HG03103 (cell line): ENCODE measurements at regions not wholly inside any gene's neighbourhood (a gene's known extent, or its start where the extent isn't known, plus 50 kb on each side); places are given as distances from the start of the nearest gene placed in this dataset.
A peak's percentile ranks its signal among the peaks of the same experiment; 100 is the strongest.

Experiments
- ATAC-seq: cut with Tn5 transposase; IDR thresholded peaks from one replicate; pipeline ENCODE4 v1.9.1; 2021; ENCODE audit warnings: low read depth; ENCODE audit not compliant: unreplicated experiment

DNA sequence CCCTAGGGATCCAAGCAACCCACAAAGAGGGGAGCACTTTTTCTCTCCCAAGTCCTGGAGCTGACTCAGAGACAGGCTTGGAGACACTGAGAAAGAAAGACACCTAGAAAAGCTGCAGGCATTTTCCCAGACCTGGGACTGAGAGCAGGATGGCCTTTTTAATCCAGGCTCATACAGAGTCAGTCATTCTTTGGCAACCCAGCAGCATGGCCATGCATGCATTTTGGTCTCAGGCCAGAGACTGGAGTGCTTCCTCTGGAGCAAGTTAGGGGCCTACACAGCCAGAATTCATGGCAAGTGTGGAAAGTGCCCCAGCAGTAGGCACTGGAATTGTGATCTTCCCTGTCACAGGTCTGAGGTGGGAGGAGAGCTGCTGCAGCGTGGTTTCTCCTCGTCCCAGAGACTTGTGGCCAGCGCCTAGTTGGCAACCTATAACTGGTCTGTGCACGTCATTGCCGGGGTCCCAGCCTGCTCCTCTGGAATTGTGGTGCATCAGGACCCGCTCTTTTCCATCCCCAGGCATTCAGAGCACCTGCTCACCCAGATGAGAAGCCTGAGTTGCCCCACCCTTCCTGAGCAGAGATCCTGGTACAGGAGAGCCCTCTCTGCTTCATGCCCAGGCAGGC, 231.9 kb upstream of the RAB6C start:
- no peak for ATAC-seq

DNA sequence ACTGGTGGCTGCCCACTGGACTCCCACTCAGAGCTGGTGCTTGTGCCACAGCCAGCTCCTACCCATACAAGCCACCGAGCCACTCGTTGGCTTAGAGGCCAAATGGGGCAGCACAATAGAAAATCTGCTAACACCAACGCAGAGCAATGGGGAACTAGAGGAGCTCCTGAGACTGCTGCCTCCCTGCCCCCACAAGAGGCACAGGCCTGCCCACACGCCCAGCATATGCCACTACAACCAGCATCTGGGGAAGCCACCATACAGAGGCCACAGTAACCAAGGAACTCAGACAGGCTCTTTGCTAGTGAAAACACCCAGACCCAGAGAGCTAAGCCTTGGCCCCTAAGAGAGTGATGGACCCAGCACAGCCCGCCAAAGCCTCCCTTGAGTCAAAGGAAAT, 231.2 kb upstream of the RAB6C start:
- ATAC-seq: no peak

DNA sequence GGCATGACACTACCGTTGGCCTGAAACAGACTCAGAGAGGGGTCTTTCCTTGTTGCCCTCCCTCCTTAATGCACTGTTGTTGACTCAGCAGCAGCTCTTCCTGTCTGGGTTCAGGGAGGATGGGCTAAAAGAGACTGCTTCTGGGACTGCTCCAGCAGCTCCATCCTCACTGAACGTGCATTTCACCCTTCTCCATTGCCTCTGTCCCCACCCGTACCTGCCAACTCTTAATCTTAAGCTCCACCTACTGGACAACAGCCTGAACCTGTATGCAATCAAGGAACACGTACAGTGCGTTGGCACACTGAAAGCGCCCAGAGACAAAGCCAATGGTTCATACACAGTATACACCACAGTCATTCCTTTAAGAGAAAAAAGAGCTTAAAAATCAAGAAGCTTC, 230.8 kb upstream of the RAB6C start:
- ATAC-seq: no peak

DNA sequence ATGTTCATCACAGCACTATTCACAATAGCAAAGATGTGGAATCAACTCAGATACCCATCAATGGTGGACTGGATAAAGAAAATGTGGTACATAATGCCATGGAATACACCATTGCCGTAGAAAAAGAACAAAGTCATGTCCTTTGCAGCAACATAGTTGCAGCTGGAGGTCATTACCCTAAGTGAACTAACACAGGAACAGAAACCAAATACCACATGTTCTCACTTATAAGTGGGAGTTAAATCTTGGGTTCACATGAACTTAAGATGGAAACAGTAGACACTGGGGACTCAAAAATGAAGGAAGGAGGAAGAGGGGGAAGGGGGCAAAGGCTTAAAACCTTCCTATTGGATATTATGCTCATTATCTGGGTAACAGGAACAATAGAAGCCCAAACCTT, 228.1 kb upstream of the RAB6C start:
- ATAC-seq: peak; percentile 75

DNA sequence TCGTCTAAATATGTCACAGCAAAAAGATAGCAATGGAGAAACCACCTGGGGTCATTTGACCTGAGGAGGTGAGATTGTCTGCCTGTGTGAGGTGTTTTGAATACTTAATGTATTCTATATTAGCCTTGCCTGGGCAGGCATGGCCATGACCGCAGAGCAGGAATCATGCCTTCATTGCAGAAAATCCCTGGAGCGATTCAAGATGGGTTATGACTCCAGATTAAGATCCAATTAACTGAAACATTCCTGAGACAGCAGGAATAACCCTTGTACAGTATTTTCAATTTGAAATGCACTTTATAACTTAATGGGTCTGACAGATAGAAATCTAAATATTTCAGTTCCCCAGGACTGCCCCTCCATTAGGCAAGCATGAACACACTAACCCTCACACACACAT, 227.3 kb upstream of the RAB6C start:
- ATAC-seq: no peak

DNA sequence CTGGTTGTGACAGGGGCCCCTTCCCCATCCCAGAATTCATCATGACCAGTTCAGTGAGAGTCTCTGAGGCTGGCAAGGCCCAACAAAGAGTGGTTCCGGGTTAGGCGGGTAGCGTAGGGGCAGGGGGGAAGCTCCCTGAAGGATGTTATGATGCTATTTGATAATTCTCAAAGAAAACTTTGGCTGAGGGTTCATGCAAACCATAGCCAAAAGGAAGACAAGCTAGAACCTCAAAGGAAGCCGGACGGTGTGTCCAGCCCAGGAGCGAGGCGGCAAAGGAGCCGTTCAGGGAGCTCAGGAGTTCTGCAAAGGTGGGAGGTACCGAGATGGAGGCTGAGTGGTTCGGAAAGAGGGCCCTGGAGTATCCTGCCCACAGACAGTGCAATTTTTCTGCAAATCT, 226.8 kb upstream of the RAB6C start:
- ATAC-seq: no peak

DNA sequence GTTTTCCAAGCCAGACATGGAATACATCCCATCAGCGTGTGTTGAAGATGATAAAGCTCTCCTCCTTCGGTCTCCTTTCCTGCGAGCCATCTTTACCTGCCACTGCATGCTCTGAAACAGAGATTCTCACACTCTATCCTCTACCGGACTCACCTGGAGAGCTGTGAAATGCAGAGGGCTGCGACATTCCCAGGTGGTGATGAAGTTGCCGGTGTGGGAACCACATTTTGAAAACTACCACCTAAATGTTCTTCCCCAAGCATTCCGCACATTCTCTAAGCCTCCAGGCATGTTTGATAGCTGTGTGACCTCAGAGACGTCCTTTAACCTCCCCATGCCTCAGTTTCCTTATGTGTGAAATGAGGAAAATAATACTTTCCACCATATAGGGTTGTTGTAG, 226.2 kb upstream of the RAB6C start:
- no peak for ATAC-seq

DNA sequence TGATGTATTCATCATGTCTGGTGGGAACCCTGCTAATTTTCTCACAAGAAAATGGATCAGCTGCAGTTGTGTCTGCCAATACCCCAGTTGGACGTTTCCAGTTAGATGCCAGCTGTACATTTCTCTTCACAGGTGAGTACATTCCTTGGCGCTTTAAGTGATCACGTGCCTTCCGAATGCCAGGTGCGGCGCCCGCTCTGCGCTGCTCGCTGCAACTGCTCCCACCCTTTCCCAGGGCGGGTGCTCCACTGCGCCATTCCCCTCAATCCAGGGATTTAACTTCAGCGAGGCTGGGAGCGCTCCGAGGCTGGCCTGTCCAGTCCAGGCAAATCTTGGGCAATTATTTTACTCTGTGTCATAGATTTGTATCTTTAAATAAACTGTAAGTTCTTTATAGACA, 225.0 kb upstream of the RAB6C start:
- ATAC-seq: no peak

DNA sequence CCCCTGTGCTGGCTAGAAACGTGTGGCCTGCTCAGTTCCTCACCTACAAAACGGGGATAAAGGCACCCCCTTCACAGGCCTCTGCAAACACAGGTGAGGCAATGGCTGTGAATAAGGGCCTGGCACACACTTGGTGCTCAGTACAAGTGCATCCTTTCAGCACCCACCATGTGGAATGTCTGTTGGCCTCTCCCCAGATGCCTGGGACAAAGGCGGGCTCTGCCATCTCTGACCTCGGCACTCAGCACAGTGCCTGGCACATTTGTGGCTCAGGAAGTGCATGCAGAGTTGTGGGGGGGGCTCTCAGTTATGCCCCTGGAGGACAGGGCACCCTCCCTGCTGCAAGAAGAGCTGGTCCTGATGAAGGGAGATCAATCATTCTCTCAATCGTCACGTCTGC, 224.6 kb upstream of the RAB6C start:
- no peak for ATAC-seq

DNA sequence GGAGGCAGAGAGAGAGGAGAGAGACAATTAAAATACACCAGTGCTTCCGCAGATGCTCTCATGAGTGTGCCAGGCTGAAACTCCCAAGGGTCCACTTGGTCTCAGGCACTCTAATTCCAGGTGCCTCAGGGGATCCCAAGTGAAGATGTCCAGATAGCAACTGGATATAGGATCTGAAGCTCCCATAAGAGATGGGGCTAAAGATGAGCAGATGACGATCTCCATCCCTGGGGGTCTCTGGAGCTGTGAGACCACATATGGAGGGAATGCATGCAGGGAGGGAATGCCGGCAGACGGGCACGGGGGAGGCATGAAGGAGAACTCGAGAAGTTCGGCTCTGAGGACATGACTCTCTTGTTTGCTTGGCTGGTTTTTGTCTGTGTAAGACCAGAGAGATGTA, 223.7 kb upstream of the RAB6C start:
- ATAC-seq: no peak

DNA sequence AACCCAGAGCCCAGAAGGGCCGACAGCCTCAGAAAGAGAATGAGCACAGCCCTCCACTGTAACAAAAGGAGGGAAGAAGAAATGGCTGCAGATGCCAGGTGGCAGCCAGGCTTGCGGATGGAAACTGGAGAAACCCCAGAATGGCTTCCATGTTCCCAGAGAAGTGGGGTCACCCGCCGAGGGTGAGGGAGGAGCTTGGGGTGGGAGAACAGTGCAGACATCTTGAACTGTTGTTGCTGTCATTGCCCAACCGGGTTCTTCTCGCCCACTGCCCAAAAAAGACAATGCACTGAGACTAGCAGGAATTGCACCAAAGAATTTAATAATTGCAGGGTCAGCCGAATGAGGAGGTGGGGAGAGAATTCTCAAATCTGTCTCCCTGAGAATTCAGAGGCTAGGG, 223.2 kb upstream of the RAB6C start:
- no peak for ATAC-seq

DNA sequence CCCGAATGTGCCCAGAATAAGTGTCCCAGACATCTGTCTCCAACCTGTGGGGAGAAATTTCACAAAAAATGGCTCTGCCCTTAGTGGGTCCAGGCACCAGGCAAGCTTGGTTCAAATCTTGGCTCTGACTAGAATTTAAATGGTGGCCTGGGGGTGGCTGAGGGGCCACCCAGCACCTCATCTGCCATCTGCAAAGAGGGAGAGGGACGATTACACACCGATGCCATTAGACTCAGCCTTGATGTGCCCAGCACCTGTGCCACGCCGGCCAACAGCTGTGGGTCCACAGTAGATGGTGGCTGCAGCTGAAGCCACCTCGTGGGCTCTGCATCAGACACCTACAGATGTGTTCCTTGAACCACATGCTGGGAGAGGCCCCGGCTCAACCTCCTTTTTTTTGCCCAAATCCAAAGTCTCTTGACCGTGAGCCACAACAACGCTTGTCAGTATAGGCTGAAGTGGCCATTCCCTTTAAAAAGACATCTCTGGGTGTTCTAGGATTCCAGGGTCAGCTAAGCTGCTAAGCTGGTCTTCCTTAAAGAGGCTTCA, 222.0 kb upstream of the RAB6C start:
- no peak for ATAC-seq

DNA sequence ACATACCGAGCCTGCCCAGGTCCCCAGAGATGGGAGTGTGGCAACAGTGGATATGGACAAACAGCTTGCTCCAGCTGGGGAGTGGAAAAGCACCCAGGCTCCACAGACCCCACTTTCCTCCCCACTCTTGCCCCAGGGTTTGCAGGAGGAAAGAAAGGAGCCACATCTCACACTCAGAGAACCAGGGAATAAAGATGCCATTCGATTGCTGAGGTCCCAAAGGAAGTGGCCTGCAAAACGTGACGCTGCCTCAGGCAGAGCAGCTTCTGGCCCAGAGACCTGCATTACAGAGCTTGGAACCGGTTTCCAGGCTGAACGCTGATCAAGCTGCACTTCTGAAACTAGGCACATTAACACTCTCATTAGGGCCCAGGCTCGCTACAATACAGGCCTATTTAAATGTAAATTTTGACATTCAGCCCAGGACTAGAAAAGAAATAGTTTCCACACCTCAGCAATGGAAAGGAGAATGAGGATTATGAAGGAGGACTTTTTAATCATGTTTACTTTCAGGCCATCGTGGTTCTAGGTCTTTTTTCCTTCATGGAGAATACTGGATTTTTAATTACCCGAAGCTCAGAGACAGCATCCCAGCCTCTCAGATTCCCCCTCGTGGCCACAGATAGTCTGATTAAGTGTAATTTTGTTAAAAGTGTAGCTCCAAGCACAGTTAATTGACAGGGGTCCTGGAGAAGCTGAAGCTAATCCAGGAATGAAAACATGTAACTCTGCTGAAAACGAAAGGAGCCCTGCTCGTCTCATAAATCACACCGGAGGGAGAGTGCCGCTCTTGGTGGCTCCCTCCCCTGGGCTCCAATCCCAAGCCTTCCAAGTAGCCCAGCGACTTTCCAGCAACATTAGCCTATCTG, 221.3 kb upstream of the RAB6C start:
- ATAC-seq: no peak

DNA sequence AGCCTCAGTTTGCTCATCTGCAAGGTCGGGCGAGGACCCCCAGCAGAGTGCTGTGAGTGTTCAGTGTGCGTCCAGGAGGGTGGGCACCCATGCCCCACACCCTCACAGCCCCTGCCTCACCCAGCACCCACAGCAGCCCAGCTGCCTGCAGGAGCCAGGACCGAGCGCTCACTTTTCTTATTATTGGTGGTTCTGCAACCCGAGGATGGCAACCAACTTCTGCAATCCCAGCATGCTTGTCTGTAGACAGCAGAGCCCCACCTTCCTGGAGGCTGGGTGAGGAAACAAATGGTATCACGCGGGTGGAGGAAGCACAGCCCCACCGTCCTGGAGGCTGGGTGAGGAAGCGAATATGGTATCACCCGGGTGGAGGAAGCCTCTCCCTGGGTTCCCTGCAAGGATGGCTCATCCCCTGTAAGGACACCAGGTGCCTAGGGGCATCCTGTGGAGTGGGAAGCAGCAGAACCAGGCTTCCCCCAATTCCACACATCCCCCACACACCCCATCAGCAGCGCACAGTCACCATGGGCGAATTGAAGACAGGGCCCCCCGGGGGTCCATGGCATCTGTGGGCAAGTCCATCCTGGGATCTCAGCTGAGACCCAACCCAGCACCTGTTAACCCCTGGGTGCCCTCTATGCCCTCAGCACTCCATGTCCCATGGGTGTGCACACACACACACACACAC, 220.5 kb upstream of the RAB6C start:
- no peak for ATAC-seq

DNA sequence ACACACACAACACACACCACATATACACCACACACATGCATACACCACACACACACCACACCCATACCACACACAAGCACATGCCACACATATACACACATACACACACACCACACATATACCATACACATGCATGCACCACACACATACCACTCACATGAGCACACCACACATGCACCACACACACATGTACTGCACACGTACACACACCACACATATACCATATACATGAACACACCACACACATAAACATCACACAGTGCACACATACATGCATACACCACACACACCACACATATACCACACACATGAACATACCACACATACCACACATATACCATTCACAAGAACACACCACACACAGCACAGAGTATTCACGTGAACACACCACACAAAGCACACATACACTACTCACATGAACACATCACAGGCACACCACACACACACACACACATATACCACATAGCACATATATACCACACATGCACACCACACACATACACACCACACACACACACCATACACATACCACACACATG, 219.9 kb upstream of the RAB6C start:
- ATAC-seq: no peak

DNA sequence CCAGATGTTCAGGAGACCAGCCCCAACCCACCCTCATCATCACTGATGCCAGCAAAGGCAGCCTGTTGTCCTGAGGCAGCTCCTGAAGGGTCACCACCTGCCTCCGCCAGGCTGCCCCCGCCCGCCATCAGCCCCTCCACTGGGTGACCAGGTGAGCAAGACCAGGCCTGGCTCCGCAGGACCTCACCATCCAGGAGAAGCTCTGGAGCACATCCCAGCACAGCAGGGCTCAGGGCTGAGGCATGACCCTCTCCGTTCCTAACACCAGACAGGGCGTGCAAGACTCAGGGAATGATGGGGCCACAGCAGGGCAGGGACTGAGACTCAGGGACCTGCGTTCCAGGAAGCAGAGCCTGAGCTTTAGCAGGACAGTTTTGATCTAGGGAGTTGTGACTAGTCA, 218.8 kb upstream of the RAB6C start:
- no peak for ATAC-seq

DNA sequence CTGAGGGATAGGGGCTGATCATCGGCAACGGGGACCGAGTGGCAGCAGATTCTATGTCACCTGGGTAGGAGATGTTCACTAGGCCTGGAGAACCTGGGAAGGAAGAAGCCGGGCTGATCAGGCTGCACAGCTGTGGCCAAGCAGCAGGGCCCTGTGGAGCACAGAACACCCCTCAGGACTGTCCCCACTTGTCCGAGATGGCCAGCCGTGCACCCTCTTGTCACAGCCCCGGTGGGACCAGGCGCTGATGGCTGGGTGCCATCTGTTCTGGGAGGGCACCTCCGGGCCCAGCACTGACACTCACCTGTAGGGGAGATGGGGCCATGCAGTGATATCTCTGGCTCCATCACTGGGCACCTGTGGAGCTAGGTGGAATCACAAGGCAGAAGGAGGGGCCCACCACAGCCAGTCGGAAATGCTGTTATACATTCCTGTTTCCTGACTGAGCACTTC, 217.9 kb upstream of the RAB6C start:
- no peak for ATAC-seq

DNA sequence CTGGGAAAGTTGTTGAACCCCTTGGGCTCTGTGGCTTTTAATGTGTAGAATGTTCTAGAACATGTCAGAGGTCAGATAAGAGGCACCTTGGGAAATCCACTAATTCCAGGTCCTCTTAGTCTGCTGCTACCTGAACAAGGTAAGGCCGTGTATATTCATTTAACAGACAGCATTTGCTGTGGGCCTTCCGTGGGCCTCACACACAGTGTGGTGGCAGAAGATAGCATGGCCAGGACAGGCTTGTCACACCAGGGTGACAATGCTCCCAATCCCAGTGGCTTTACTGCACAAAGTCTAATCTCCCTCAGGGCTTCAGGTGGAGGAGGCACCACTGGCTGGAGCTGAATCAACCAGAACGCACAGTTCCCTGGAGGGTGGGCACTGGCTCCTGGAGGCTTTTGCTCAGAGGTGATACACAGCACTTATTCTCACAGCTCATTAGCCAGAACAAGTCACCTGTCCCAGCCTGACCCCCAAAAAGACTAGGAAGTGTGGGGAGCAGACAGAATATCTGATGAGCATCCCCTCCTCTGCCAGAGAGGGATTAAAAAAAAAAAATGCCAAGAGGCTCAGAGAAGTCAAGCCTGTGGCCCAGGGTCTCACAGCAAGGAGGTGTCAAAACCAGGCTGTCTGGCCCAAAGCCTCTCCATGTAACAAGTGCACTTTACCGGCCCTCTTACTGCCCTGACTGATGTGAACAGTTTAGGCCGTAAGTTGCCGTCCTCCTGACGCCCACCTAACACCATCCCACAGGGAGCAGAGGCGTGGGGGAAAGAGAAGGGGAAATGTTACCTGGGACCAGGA, 216.9 kb upstream of the RAB6C start:
- ATAC-seq: no peak

DNA sequence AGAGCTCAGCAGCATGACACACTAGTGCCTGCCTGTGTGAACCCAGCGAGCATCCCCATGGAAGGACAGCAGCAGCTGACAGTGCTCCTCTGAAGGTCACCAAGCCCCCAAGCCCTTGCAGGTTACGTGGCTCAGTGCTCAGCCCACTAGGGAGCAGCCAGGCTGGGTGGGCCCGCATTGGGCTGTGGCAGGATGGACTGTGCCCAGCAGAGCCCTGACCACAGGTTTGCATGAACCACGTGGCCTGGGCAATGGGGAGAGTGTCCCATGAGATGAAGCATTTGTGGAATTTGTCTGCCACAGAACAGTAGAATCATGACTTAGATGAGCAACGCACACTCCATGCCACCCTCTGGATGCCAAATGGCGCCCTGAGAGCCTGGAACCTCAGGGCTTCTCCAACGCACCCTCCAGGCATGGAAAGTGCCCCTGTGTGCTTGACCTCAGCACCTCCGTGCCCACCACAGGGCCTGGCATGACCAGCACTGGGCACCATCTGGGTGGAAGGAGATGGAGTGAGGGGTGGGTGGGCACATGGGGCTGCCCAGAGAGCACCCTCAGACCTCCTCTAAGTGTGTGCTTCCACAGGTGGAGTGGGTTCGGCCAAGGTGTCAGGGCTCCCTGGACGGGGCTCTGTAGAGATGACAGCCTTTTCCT, 216.1 kb upstream of the RAB6C start:
- no peak for ATAC-seq

DNA sequence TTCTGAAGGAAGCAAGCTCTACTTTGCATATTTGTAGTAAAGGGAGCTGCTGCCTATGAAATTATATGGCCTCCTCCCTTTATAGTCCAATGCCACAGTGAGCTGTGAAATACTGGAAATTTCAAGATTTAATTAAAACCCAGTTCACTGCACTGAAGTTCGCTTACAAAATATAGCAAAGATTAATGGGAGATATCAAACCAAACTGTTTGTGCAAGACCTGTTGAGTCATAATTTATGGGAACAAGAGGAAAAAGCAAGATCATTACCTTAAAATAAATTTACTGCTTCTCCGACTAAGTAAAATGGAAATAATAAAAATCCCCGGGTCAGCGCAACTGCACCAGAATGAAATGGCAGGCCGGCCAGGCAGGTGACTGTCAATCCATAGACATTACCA, 215.5 kb upstream of the RAB6C start:
- ATAC-seq: no peak
